ENCODE measurements at regions not wholly inside any gene's neighbourhood (a gene's known extent, or its start where the extent isn't known, plus 50 kb on each side); places are given as distances from the start of the nearest gene placed in this dataset.
"Not testable (repeated sequence)": the region's sequence is repeated elsewhere in the genome, so short reads cannot be mapped to it uniquely, and the experiment has no call there.

DNA sequence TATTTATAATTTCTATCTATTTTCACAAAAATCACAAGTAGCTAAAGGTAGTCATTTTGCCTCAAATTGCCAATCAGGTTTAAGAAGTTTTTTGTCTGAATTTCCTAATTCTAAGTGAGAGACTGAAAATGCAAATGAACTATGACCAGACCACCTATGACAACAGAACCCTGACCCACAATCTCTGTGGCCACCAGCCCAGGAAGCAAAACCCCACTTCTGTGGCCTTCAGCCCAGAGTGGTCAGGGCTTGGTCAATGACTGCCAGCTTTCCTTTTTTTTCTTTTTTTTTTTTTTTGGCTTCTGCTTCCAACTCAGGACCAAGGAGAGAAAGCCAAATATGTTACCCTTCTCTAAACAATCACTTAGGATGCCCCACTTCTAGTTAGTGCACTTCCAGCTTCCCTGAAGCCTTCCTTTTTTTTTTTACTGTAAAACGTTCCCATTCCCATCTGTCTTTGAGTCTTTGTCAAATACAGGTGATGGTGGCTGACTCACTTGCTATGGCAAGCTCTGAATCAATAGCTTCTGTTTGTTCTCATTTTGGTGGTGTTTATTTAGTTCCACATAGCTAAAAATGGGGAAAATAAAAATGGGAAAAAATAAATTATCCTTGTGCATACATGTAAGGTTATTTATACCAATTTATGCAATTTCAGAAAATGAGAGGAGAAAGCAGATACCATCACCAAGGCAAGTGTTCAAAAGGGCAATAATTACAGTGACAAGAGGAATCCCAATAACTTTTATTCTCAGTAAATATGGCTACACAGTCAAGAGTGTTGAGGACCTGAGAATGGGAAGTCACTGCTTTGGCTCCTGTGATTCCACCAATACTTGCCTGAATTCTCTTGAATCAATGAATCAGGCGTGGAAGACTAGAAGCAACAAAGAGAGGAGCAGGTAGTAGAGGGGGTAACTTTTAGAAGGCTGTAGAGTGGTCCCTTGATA is 170.3 kb upstream of the PDE7B start:
- no peaks in the 10 kb centered on the region for H3K36me3 ChIP-seq (ENCODE audit: insufficient read depth)
- H3K4me1 ChIP-seq (ENCODE audit: insufficient read depth), result peaks cover 3% of the 10 kb centered on the region
- WGBS, result 58% methylated on average over 2 of the region's 2 CpGs
- no peak overlapping the region for H3K27ac ChIP-seq (ENCODE audit: low read depth)
- no peak overlapping the region for H3K4me3 ChIP-seq (ENCODE audit: low read depth, low read length)
- DNase-seq (ENCODE audit: extremely low spot score), result no peak

DNA sequence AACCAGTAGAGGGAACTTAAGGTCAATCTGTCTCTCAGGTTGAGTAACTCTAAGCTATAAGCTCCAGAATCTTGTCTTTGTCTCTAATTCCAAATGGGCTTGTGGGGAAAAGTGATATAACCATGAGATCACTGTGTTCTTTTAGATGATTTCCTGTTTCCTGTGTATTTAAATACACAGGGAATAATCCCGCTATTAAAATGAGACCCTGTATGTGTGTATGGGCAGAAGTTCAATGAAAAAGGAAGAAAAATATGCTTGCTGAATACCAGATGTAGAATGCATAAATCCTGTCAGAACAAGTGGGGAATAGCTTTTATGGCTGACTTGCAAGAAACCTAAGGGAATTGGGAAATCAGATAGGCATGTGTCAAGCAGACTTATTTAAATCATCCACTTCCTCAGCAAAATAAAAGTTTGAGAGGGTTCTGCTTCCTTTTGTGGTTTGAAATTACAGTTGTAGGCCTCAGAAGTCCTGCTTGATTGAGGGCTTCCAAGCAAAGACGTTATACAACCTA is 164.7 kb upstream of the PDE7B start:
- H3K4me1 ChIP-seq (ENCODE audit: insufficient read depth), result peaks cover 3% of the 10 kb centered on the region
- H3K36me3 ChIP-seq (ENCODE audit: insufficient read depth), result no peaks in the 10 kb centered on the region
- DNase-seq (ENCODE audit: extremely low spot score), result peak; percentile 26
- H3K4me3 ChIP-seq (ENCODE audit: low read depth, low read length), result no peak overlapping the region
- H3K27ac ChIP-seq (ENCODE audit: low read depth), result no peak overlapping the region
- WGBS, result 63% methylated on average over 2 of the region's 2 CpGs

DNA sequence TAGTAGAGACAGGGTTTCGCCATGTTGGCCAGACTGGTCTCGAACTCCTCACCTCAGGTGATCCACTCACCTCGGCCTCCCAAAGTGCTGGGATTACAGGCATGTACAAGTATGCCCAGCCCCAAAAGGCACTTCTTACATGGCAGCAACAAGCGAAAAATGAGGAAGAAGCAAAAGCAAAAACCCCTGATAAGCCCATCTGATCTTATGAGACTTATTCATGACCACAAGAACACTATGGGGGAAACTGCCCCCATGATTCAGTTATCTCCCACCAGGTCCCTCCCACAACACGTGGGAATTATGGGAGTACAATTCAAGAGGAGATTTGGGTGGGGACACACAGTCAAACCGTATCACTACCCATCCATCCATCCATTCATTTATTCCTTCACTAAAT is 163.0 kb upstream of the PDE7B start:
- DNase-seq (ENCODE audit: extremely low spot score); H3K4me3 ChIP-seq (ENCODE audit: low read depth, low read length); H3K27ac ChIP-seq (ENCODE audit: low read depth); H3K36me3 ChIP-seq (ENCODE audit: insufficient read depth); H3K4me1 ChIP-seq (ENCODE audit: insufficient read depth): not testable (repeated sequence)
- WGBS, result 89% methylated on average over 6 of the region's 6 CpGs

DNA sequence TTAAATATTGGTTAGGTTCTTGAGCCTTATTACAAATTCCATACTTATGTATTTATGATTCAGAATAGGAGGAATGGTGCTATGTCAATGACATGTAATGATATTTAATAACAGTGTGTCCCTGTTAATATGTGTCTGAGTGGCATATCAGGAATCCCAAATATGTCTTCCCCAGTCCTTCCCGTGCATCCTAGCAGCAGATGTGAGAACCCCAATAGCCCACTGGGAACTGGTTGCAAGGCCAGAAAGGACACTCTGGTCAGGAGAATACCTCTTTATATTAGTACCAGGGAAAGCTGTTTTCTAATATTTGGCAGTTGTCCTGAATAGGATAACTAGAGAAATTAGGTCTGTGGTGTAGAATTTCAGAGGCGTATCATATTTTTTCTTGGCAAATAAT is 159.1 kb upstream of the PDE7B start:
- WGBS, result 80% methylated on average over 2 of the region's 2 CpGs
- Histone ChIP-seq H3K4me3 (ENCODE audit: low read depth, low read length) (no peak overlapping the region), H3K4me1 (ENCODE audit: insufficient read depth) (no peaks in the 10 kb centered on the region), H3K27ac (ENCODE audit: low read depth) (no peak overlapping the region), H3K36me3 (ENCODE audit: insufficient read depth) (no peaks in the 10 kb centered on the region)
- no peak for DNase-seq (ENCODE audit: extremely low spot score)

DNA sequence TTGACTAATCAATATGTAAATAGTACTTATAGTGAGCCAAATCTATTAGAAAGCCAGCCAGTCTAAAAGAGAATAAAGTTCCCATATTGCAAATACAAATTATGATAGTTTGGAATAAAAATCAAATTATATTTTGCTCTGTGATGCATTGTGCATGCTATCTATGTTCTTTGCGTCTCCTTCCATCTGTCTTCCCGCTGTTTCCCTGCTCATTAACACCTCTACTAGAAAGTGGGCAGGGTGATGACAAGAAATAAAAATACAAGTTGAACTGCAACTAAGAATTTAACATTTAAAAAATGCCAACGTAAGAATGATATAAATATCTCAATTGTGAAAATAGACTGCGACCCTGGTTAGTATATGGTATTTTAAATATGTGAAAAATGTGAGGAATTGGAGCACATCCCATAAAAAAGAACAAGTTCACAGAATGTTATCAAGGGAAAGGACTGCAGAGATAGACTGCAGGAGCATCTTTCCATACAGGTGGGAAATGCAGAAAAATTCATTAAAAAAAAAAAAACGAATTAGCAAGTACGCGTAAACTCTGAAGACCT is 157.6 kb upstream of the PDE7B start:
- Histone ChIP-seq H3K4me3 (ENCODE audit: low read depth, low read length) (no peak overlapping the region), H3K27ac (ENCODE audit: low read depth) (no peak overlapping the region), H3K36me3 (ENCODE audit: insufficient read depth) (no peaks in the 10 kb centered on the region), H3K4me1 (ENCODE audit: insufficient read depth) (no peaks in the 10 kb centered on the region)
- WGBS, result 73% methylated on average over 7 of the region's 7 CpGs
- DNase-seq (ENCODE audit: extremely low spot score), result no peak

DNA sequence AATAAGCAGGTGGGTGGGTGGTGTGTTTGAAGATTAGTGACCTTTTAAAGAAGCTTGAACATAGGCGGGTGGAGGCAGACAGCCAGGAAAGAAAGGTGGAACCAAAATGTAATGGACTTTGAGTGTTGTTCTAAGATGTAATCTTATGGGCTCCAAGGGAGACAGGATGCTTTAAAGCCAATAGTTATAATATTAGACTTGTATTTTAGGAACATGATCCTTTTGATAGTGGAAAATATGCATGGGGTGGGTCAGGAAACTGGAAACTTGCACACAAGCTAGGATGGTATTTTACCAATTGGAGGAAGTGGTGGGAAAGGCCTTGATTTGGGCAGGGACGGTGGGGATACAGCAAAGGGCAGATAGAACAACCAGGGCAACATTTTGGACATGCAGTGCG is 151.8 kb upstream of the PDE7B start:
- Histone ChIP-seq H3K27ac (ENCODE audit: low read depth) (no peak overlapping the region), H3K4me3 (ENCODE audit: low read depth, low read length) (no peak overlapping the region), H3K36me3 (ENCODE audit: insufficient read depth) (no peaks in the 10 kb centered on the region), H3K4me1 (ENCODE audit: insufficient read depth) (no peaks in the 10 kb centered on the region)
- WGBS, result 80% methylated on average over 3 of the region's 3 CpGs
- no peak for DNase-seq (ENCODE audit: extremely low spot score)

DNA sequence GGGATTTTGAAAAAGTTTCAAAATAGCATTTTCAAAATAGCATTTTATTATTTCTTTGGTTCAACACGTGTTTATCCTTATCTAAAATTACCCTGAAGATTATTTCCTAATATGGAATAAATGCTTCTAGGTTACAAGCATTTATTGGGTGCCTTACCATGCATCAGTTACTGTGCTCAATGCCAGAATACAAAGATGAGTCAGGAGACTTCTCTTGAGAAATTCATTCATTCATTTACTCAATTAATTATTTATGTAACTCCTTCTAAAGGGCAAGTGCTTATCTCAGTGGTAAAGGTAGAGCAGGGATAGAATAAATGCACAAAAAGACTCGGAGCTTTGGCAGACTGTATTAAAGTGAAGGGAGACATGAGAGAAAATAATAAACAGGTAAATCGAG is 150.1 kb upstream of the PDE7B start:
- no peak for DNase-seq (ENCODE audit: extremely low spot score)
- WGBS, result 74% methylated on average over 3 of the region's 3 CpGs
- Histone ChIP-seq H3K36me3 (ENCODE audit: insufficient read depth) (no peaks in the 10 kb centered on the region), H3K4me1 (ENCODE audit: insufficient read depth) (no peaks in the 10 kb centered on the region), H3K27ac (ENCODE audit: low read depth) (no peak overlapping the region), H3K4me3 (ENCODE audit: low read depth, low read length) (no peak overlapping the region)

DNA sequence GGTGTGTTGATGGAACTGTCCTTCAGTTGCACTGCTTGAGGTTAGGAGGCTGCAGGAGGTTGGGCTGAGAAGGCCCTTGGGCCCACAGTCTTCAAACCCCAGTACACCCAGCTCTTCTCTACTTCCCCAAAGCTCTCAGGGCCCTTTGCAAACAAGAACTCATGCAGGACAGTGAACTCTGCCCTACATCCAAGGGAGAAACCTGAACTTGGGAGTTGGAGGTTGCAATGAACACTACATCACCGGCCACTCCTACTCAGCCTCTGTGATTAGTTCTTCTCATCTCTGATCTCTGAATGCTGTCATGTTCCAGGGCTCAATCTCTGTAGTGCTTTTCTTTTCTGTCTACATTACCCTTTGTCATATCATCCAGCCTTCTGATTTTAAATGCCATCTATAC is 148.5 kb upstream of the PDE7B start:
- Histone ChIP-seq H3K4me1 (ENCODE audit: insufficient read depth) (no peaks in the 10 kb centered on the region), H3K27ac (ENCODE audit: low read depth) (no peak overlapping the region), H3K4me3 (ENCODE audit: low read depth, low read length) (no peak overlapping the region), H3K36me3 (ENCODE audit: insufficient read depth) (no peaks in the 10 kb centered on the region)
- 98% methylated on average over 1 of the region's 1 CpG for WGBS
- no peak for DNase-seq (ENCODE audit: extremely low spot score)

DNA sequence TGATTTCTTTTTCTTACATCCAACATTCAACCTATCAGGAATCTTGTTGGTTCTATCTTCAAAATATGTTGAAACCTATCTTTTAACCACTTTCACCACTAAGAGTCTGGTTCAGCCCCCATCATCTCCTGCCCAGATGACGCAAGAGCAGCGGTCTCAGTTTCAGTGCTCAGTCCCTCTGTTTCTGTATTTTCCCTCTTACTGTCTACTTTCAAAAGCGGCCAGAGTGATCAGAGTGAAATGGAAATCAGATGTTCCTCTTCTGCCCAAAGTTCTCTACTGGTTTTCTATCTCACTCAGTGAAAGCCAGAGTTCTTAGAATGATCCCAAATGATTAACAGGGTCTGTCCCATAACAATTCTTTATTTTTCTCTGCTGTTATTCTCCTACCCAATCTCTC is 147.9 kb upstream of the PDE7B start:
- Histone ChIP-seq H3K27ac (ENCODE audit: low read depth) (no peak overlapping the region), H3K36me3 (ENCODE audit: insufficient read depth) (no peaks in the 10 kb centered on the region), H3K4me1 (ENCODE audit: insufficient read depth) (no peaks in the 10 kb centered on the region), H3K4me3 (ENCODE audit: low read depth, low read length) (no peak overlapping the region)
- DNase-seq (ENCODE audit: extremely low spot score), result no peak
- WGBS, result 88% methylated on average over 3 of the region's 3 CpGs

DNA sequence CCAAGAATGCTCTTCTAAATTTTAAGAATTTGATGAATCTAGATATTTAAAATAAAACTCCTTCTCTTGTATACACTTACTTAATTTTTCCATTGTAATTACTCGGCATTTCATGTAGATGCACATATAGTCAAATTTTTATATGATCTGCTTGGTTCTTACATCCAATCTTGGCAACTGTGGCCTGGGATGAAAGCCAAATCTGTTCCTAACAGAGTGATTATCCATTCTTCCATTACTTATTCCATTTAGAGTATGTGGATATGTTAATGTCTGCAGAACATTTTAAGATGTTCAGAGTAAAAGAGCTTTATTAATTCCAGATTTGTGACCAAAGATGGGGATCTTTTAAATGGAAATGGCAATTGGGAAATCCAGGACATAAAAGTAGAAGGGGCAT is 144.1 kb upstream of the PDE7B start:
- WGBS, result 76% methylated on average over 1 of the region's 1 CpG
- Histone ChIP-seq H3K27ac (ENCODE audit: low read depth) (no peak overlapping the region), H3K4me3 (ENCODE audit: low read depth, low read length) (no peak overlapping the region)

DNA sequence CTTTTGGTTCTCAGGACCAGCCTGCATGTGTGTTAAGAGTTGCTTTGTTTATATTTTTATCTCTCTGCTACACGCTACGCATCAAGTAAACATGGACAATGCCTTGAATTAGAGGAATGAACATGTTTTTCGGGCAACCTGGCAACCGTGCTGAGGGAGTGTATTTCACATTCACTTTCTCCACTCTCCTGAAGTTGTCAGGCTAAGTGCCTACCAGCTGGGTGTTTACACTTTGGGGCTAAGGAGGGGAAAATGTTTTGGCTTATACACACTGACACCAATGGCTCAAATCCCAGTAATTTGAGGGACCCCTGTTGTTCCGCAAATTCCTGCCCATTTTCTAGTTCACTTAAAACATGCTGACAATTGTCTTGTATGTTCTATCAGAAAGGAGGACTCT is 141.5 kb upstream of the PDE7B start:
- no peak overlapping the region for H3K27ac ChIP-seq (ENCODE audit: low read depth)
- no peak overlapping the region for H3K4me3 ChIP-seq (ENCODE audit: low read depth, low read length)
- no peak for DNase-seq (ENCODE audit: extremely low spot score)
- H3K36me3 ChIP-seq (ENCODE audit: insufficient read depth), result no peaks in the 10 kb centered on the region
- 66% methylated on average over 5 of the region's 5 CpGs for WGBS
- no peaks in the 10 kb centered on the region for H3K4me1 ChIP-seq (ENCODE audit: insufficient read depth)

More for the DNA sequence above, 144.1 kb upstream of the PDE7B start:
- DNase-seq (ENCODE audit: extremely low spot score), result no peak
- no peaks in the 10 kb centered on the region for H3K36me3 ChIP-seq (ENCODE audit: insufficient read depth)
- H3K4me1 ChIP-seq (ENCODE audit: insufficient read depth), result no peaks in the 10 kb centered on the region

DNA sequence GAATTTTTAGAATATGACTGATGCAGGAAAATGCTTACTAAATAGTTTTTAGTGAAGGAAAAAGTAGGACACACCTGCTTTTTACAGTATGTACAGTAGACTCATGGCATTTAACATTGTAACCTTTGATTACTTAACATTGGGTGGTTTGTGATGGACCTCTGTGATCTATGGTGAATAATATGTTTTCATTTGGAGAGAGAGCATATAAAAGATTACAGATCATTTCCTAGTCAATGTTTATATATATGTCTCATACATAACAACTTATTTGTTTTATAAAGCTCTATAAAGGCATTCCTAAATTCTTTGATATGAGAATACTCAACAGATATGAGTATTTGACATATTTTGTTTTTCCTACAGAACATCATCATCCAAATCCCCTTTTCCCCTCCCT is 129.3 kb upstream of the PDE7B start:
- no peak for DNase-seq (ENCODE audit: extremely low spot score)
- H3K27ac ChIP-seq (ENCODE audit: low read depth), result no peak overlapping the region
- H3K36me3 ChIP-seq (ENCODE audit: insufficient read depth), result no peaks in the 10 kb centered on the region
- no peaks in the 10 kb centered on the region for H3K4me1 ChIP-seq (ENCODE audit: insufficient read depth)
- no peak overlapping the region for H3K4me3 ChIP-seq (ENCODE audit: low read depth, low read length)

DNA sequence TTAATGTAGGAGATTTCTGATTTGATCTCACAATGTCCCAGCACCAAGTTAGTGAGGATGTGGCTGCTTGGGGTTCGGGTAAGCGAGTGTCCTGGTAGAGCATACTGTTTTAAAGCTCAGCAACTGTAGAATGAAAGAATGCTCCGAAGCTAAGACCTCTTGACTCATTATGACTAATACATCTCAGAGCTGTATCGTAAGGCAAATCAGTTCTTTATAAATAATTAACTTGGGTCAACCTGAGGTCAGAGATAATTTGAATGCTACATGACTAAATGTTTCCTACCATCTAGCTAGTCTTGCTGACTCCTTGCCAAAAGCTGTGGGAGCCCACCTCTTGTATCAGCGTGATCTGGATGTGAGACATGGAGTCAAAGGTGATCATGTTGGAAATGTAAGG is 128.8 kb upstream of the PDE7B start:
- WGBS, result 70% methylated on average over 5 of the region's 5 CpGs
- Histone ChIP-seq H3K4me3 (ENCODE audit: low read depth, low read length) (no peak overlapping the region), H3K36me3 (ENCODE audit: insufficient read depth) (no peaks in the 10 kb centered on the region), H3K27ac (ENCODE audit: low read depth) (no peak overlapping the region), H3K4me1 (ENCODE audit: insufficient read depth) (no peaks in the 10 kb centered on the region)
- peak; percentile 35 for DNase-seq (ENCODE audit: extremely low spot score)

DNA sequence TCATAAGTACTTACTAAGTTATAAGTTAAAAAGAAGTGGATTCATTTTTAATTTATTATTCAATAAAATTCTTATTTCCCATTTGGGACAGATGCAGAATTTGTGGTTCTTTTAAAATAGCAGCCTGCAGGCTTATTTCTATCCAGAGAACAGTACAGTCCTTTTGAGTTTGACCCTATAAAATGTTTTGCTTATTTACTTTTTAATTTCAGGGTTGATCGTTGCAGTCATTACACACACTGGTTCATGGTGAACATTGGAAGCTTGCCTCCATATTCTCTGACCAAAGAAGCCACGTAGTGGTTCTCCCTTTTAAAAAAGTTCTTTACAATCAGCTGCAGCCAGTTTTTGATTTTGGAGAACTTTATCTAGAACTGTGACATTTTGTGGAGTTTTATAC is 122.9 kb upstream of the PDE7B start:
- no peak for DNase-seq (ENCODE audit: extremely low spot score)
- Histone ChIP-seq H3K4me1 (ENCODE audit: insufficient read depth) (no peaks in the 10 kb centered on the region), H3K4me3 (ENCODE audit: low read depth, low read length) (no peak overlapping the region), H3K36me3 (ENCODE audit: insufficient read depth) (no peaks in the 10 kb centered on the region), H3K27ac (ENCODE audit: low read depth) (no peak overlapping the region)
- WGBS, result 53% methylated on average over 2 of the region's 2 CpGs
